ENCODE measurements at regions not wholly inside any gene's neighbourhood (a gene's known extent, or its start where the extent isn't known, plus 50 kb on each side); places are given as distances from the start of the nearest gene placed in this dataset.

DNA sequence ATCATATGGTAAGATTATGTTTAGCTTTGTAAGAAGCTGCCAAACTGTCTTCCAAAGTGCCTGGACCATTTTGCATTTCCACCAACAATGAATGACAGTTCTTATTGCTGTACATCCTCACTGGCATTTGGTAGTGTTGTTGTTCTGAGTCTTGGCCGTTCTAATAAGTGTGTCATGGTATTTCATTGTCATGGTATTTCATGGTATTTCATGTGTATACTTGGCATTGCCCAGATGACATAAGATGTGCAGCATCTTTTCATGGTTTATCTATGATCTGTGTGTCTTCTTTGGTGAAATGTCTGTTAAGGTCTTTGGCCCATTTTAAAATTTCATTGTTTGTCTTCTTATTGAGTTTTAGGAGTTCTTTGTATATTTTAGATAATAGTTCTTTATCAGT is 224.4 kb downstream of the BCAS1 start:
- H3K27me3 ChIP-seq (ENCODE audit: control insufficient read depth in 4 of 4, insufficient read depth in 4 of 4, low read length in 3 of 4): no peaks in the 10 kb centered on the region
- 89% methylated on average over 1 of the region's 1 CpG for WGBS
- TF ChIP-seq GABPA (IDR thresholded peaks at IDR 0.05 in 1 of 2, conservative IDR thresholded peaks at IDR 0.05 in 1 of 2) (no peak), FOXA1 (IDR thresholded peaks at IDR 0.05) (no peak), YY1 (IDR thresholded peaks at IDR 0.05) (no peak), RAD21 (IDR thresholded peaks at IDR 0.05) (no peak), NR2F2 (IDR thresholded peaks at IDR 0.05) (no peak), TAF1 (conservative IDR thresholded peaks at IDR 0.05) (no peak), SP1 (IDR thresholded peaks at IDR 0.05) (no peak), JUND (IDR thresholded peaks at IDR 0.05) (no peak)
- H3K9ac ChIP-seq (ENCODE audit: low read depth in 1 of 2, low read length in 2 of 2): no peak overlapping the region
- peaks cover 0 to 4% (median under 1%) of the 10 kb centered on the region in 4 donors for H3K4me1 ChIP-seq (ENCODE audit: control insufficient read depth in 4 of 4, insufficient read depth in 4 of 4, low read length in 3 of 4)
- no peak overlapping the region for H3K27ac ChIP-seq (ENCODE audit: low read depth in 1 of 2, low read length in 2 of 2)
- no peaks in the 10 kb centered on the region for H3K36me3 ChIP-seq (ENCODE audit: control insufficient read depth in 4 of 4, insufficient read depth in 3 of 4, low read depth in 1 of 4, low read length in 3 of 4)
- DNase-seq (ENCODE audit: low spot score): no peak
- no peaks in the 10 kb centered on the region for H3K9me3 ChIP-seq (ENCODE audit: control insufficient read depth in 4 of 4, low read length in 3 of 4)
- H3K4me3 ChIP-seq (ENCODE audit: low read depth in 1 of 3, low read length in 3 of 3): no peak overlapping the region

DNA sequence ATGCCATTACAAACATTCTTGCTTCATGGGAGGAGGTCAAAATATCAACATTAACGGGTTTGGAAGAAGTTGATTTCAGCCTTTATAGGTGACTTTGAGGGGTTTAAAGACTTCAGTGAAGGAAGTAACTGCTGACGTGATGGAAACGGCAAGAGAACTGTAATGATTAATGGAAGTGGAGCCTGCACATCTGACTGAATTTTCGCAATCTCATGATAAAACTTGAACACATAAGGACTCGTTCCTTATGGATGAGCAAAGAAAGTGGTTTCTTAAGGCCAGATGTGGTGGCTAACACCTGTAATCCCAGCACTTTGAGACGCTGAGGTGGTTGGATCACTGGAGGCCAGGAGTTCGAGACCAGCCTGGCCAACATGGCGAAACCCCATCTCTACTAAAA is 226.1 kb downstream of the BCAS1 start:
- Histone ChIP-seq H3K9ac (ENCODE audit: low read depth in 1 of 2, low read length in 2 of 2) (no peak overlapping the region), H3K27me3 (ENCODE audit: control insufficient read depth in 4 of 4, insufficient read depth in 4 of 4, low read length in 3 of 4) (no peaks in the 10 kb centered on the region), H3K9me3 (ENCODE audit: control insufficient read depth in 4 of 4, low read length in 3 of 4) (no peaks in the 10 kb centered on the region), H3K27ac (ENCODE audit: low read depth in 1 of 2, low read length in 2 of 2) (no peak overlapping the region), H3K36me3 (ENCODE audit: control insufficient read depth in 4 of 4, insufficient read depth in 3 of 4, low read depth in 1 of 4, low read length in 3 of 4) (no peaks in the 10 kb centered on the region), H3K4me1 (ENCODE audit: control insufficient read depth in 4 of 4, insufficient read depth in 4 of 4, low read length in 3 of 4) (peaks cover 0 to 4% (median under 1%) of the 10 kb centered on the region in 4 donors), H3K4me3 (ENCODE audit: low read depth in 1 of 3, low read length in 3 of 3) (no peak overlapping the region)
- 82% methylated on average over 8 of the region's 8 CpGs for WGBS
- TF ChIP-seq, protein P1, sequence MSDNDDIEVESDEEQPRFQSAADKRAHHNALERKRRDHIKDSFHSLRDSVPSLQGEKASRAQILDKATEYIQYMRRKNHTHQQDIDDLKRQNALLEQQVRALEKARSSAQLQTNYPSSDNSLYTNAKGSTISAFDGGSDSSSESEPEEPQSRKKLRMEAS (IDR thresholded peaks at IDR 0.05): no peak
- no peak for TF ChIP-seq SP1 (IDR thresholded peaks at IDR 0.05)
- no peak for DNase-seq (ENCODE audit: low spot score)

GRCh38 chr20:53843645-53844044 is 226.7 kb downstream of the BCAS1 start:
- no peak overlapping the region for H3K4me3 ChIP-seq (ENCODE audit: low read depth in 1 of 3, low read length in 3 of 3)
- no peak for DNase-seq (ENCODE audit: low spot score)
- H3K9ac ChIP-seq (ENCODE audit: low read depth in 1 of 2, low read length in 2 of 2): no peak overlapping the region
- no peak for TF ChIP-seq FOXA2 (IDR thresholded peaks at IDR 0.05)
- TF ChIP-seq, protein P2, sequence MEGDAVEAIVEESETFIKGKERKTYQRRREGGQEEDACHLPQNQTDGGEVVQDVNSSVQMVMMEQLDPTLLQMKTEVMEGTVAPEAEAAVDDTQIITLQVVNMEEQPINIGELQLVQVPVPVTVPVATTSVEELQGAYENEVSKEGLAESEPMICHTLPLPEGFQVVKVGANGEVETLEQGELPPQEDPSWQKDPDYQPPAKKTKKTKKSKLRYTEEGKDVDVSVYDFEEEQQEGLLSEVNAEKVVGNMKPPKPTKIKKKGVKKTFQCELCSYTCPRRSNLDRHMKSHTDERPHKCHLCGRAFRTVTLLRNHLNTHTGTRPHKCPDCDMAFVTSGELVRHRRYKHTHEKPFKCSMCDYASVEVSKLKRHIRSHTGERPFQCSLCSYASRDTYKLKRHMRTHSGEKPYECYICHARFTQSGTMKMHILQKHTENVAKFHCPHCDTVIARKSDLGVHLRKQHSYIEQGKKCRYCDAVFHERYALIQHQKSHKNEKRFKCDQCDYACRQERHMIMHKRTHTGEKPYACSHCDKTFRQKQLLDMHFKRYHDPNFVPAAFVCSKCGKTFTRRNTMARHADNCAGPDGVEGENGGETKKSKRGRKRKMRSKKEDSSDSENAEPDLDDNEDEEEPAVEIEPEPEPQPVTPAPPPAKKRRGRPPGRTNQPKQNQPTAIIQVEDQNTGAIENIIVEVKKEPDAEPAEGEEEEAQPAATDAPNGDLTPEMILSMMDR (IDR thresholded peaks at IDR 0.05; ENCODE audit: low read depth, low read length, missing input control): no peak
- no peak for TF ChIP-seq JUND (IDR thresholded peaks at IDR 0.05)
- no peak for TF ChIP-seq YY1 (IDR thresholded peaks at IDR 0.05)
- TF ChIP-seq RAD21 (IDR thresholded peaks at IDR 0.05): no peak
- TF ChIP-seq, protein P3, sequence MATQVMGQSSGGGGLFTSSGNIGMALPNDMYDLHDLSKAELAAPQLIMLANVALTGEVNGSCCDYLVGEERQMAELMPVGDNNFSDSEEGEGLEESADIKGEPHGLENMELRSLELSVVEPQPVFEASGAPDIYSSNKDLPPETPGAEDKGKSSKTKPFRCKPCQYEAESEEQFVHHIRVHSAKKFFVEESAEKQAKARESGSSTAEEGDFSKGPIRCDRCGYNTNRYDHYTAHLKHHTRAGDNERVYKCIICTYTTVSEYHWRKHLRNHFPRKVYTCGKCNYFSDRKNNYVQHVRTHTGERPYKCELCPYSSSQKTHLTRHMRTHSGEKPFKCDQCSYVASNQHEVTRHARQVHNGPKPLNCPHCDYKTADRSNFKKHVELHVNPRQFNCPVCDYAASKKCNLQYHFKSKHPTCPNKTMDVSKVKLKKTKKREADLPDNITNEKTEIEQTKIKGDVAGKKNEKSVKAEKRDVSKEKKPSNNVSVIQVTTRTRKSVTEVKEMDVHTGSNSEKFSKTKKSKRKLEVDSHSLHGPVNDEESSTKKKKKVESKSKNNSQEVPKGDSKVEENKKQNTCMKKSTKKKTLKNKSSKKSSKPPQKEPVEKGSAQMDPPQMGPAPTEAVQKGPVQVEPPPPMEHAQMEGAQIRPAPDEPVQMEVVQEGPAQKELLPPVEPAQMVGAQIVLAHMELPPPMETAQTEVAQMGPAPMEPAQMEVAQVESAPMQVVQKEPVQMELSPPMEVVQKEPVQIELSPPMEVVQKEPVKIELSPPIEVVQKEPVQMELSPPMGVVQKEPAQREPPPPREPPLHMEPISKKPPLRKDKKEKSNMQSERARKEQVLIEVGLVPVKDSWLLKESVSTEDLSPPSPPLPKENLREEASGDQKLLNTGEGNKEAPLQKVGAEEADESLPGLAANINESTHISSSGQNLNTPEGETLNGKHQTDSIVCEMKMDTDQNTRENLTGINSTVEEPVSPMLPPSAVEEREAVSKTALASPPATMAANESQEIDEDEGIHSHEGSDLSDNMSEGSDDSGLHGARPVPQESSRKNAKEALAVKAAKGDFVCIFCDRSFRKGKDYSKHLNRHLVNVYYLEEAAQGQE (IDR thresholded peaks at IDR 0.05): no peak
- TF ChIP-seq TAF1 (conservative IDR thresholded peaks at IDR 0.05): no peak
- no peak for TF ChIP-seq FOXA1 (IDR thresholded peaks at IDR 0.05)
- TF ChIP-seq RXRA (IDR thresholded peaks at IDR 0.05): no peak
- TF ChIP-seq EGR1 (IDR thresholded peaks at IDR 0.05; ENCODE audit: low read depth in 2 of 2): no peak
- TF ChIP-seq, protein P1 (IDR thresholded peaks at IDR 0.05): no peak
- TF ChIP-seq SP1 (IDR thresholded peaks at IDR 0.05): no peak
- no peak for TF ChIP-seq GABPA (IDR thresholded peaks at IDR 0.05 in 1 of 2, conservative IDR thresholded peaks at IDR 0.05 in 1 of 2)
- TF ChIP-seq, protein P4, sequence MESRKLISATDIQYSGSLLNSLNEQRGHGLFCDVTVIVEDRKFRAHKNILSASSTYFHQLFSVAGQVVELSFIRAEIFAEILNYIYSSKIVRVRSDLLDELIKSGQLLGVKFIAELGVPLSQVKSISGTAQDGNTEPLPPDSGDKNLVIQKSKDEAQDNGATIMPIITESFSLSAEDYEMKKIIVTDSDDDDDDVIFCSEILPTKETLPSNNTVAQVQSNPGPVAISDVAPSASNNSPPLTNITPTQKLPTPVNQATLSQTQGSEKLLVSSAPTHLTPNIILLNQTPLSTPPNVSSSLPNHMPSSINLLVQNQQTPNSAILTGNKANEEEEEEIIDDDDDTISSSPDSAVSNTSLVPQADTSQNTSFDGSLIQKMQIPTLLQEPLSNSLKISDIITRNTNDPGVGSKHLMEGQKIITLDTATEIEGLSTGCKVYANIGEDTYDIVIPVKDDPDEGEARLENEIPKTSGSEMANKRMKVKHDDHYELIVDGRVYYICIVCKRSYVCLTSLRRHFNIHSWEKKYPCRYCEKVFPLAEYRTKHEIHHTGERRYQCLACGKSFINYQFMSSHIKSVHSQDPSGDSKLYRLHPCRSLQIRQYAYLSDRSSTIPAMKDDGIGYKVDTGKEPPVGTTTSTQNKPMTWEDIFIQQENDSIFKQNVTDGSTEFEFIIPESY (IDR thresholded peaks at IDR 0.05): no peak
- TF ChIP-seq NR2F2 (IDR thresholded peaks at IDR 0.05): no peak
- TF ChIP-seq ATF3 (IDR thresholded peaks at IDR 0.05): no peak
- TF ChIP-seq HNF4A (conservative IDR thresholded peaks at IDR 0.05): no peak
- peaks cover 0 to 4% (median under 1%) of the 10 kb centered on the region in 4 donors for H3K4me1 ChIP-seq (ENCODE audit: control insufficient read depth in 4 of 4, insufficient read depth in 4 of 4, low read length in 3 of 4)
- WGBS: 98% methylated on average over 2 of the region's 2 CpGs
- H3K9me3 ChIP-seq (ENCODE audit: control insufficient read depth in 4 of 4, low read length in 3 of 4): no peaks in the 10 kb centered on the region
- no peak overlapping the region for H3K27ac ChIP-seq (ENCODE audit: low read depth in 1 of 2, low read length in 2 of 2)
- no peaks in the 10 kb centered on the region for H3K36me3 ChIP-seq (ENCODE audit: control insufficient read depth in 4 of 4, insufficient read depth in 3 of 4, low read depth in 1 of 4, low read length in 3 of 4)
- H3K27me3 ChIP-seq (ENCODE audit: control insufficient read depth in 4 of 4, insufficient read depth in 4 of 4, low read length in 3 of 4): no peaks in the 10 kb centered on the region

Data from liver (tissue), 8 donors.